ENCODE measurements at regions not wholly inside any gene's neighbourhood (a gene's known extent, or its start where the extent isn't known, plus 50 kb on each side); places are given as distances from the start of the nearest gene placed in this dataset.

GRCh38 chr19:27843861-27844260 is 1369.1 kb downstream of the UQCRFS1 start:
- TF ChIP-seq EZH2 (IDR thresholded peaks at IDR 0.05; ENCODE audit: borderline replicate concordance, control insufficient read depth, low read depth, low read length) (no peak), ZNF274 (IDR thresholded peaks at IDR 0.05; ENCODE audit: insufficient read depth, insufficient read length) (no peak), ESRRA (IDR thresholded peaks at IDR 0.05; ENCODE audit: low read length) (no peak), ZBTB40 (IDR thresholded peaks at IDR 0.05; ENCODE audit: borderline replicate concordance) (no peak), ZZZ3 (IDR thresholded peaks at IDR 0.05; ENCODE audit: control insufficient read depth, insufficient read length, low read depth) (no peak), KLF5 (IDR thresholded peaks at IDR 0.05; ENCODE audit: partially characterized antibody) (no peak)
- TF ChIP-seq, protein P1, sequence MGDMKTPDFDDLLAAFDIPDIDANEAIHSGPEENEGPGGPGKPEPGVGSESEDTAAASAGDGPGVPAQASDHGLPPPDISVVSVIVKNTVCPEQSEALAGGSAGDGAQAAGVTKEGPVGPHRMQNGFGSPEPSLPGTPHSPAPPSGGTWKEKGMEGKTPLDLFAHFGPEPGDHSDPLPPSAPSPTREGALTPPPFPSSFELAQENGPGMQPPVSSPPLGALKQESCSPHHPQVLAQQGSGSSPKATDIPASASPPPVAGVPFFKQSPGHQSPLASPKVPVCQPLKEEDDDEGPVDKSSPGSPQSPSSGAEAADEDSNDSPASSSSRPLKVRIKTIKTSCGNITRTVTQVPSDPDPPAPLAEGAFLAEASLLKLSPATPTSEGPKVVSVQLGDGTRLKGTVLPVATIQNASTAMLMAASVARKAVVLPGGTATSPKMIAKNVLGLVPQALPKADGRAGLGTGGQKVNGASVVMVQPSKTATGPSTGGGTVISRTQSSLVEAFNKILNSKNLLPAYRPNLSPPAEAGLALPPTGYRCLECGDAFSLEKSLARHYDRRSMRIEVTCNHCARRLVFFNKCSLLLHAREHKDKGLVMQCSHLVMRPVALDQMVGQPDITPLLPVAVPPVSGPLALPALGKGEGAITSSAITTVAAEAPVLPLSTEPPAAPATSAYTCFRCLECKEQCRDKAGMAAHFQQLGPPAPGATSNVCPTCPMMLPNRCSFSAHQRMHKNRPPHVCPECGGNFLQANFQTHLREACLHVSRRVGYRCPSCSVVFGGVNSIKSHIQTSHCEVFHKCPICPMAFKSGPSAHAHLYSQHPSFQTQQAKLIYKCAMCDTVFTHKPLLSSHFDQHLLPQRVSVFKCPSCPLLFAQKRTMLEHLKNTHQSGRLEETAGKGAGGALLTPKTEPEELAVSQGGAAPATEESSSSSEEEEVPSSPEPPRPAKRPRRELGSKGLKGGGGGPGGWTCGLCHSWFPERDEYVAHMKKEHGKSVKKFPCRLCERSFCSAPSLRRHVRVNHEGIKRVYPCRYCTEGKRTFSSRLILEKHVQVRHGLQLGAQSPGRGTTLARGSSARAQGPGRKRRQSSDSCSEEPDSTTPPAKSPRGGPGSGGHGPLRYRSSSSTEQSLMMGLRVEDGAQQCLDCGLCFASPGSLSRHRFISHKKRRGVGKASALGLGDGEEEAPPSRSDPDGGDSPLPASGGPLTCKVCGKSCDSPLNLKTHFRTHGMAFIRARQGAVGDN (IDR thresholded peaks at IDR 0.05), result no peak
- TF ChIP-seq, protein P2, sequence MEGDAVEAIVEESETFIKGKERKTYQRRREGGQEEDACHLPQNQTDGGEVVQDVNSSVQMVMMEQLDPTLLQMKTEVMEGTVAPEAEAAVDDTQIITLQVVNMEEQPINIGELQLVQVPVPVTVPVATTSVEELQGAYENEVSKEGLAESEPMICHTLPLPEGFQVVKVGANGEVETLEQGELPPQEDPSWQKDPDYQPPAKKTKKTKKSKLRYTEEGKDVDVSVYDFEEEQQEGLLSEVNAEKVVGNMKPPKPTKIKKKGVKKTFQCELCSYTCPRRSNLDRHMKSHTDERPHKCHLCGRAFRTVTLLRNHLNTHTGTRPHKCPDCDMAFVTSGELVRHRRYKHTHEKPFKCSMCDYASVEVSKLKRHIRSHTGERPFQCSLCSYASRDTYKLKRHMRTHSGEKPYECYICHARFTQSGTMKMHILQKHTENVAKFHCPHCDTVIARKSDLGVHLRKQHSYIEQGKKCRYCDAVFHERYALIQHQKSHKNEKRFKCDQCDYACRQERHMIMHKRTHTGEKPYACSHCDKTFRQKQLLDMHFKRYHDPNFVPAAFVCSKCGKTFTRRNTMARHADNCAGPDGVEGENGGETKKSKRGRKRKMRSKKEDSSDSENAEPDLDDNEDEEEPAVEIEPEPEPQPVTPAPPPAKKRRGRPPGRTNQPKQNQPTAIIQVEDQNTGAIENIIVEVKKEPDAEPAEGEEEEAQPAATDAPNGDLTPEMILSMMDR (IDR thresholded peaks at IDR 0.05 in 2 of 3, conservative IDR thresholded peaks at IDR 0.05 in 1 of 3; ENCODE audit: control insufficient read depth in 2 of 3, extremely low read depth in 1 of 3, insufficient read depth in 1 of 3, low read depth in 3 of 3, low read length in 3 of 3), result no peak
